Breast epithelium (tissue), 3 donors: ENCODE measurements at regions not wholly inside any gene's neighbourhood (a gene's known extent, or its start where the extent isn't known, plus 50 kb on each side); places are given as distances from the start of the nearest gene placed in this dataset.
"Not testable (repeated sequence)": the region's sequence is repeated elsewhere in the genome, so short reads cannot be mapped to it uniquely, and the experiment has no call there.

Experiments
- CTCF ChIP-seq, 3 donors: fragments of 450-650 bp; IDR thresholded peaks; one replicate each; pipeline ENCODE4 v1.5.1; 2016 to 2017; ENCODE audit warnings: antibody characterized with exemption in 3 of 3, mild to moderate bottlenecking in 3 of 3, moderate library complexity in 3 of 3
- POLR2A ChIP-seq: fragments of 450-650 bp; IDR thresholded peaks from one replicate; pipeline ENCODE4 v1.6.1; 2016; ENCODE audit warnings: antibody characterized with exemption, mild to moderate bottlenecking, moderate library complexity
- POLR2AphosphoS5 ChIP-seq, 3 donors: sonication (generic); formaldehyde crosslinking; IDR thresholded peaks; one replicate each; pipeline ENCODE4 v1.6.1; 2017; ENCODE audit warnings: antibody characterized with exemption in 3 of 3

- TF ChIP-seq CTCF (IDR thresholded peaks at IDR 0.05); POLR2AphosphoS5 (IDR thresholded peaks at IDR 0.05); POLR2A: not testable (repeated sequence)
Observed at GRCh38 chr10:34055410-34055985, 721.0 kb upstream of the NRP1 start.
